GM21381 (cell line): ENCODE measurements at regions not wholly inside any gene's neighbourhood (a gene's known extent, or its start where the extent isn't known, plus 50 kb on each side); places are given as distances from the start of the nearest gene placed in this dataset.
"Not testable (repeated sequence)": the region's sequence is repeated elsewhere in the genome, so short reads cannot be mapped to it uniquely, and the experiment has no call there.

Source experiments
- ATAC-seq: cut with Tn5 transposase; IDR thresholded peaks from one replicate; pipeline ENCODE4 v1.9.1; 2021; ENCODE audit warnings: mild to moderate bottlenecking, moderate library complexity; ENCODE audit not compliant: unreplicated experiment

- ATAC-seq: no peak
These were observed 260.9 kb downstream of the RAD51AP2 start for GRCh38 chr2:17257189-17257909.

- ATAC-seq: no peak
These were observed 263.2 kb downstream of the RAD51AP2 start for GRCh38 chr2:17255071-17255470.

GRCh38 chr2:17254421-17254820 is 263.8 kb downstream of the RAD51AP2 start:
- no peak for ATAC-seq

- no peak for ATAC-seq
These were observed 266.0 kb downstream of the RAD51AP2 start for GRCh38 chr2:17252258-17252657.

- ATAC-seq: no peak
These were observed 267.1 kb downstream of the RAD51AP2 start for GRCh38 chr2:17251171-17251570.

- ATAC-seq: no peak
These were observed 269.0 kb downstream of the RAD51AP2 start for GRCh38 chr2:17249249-17249648.

- ATAC-seq: no peak
These were observed 272.3 kb downstream of the RAD51AP2 start for GRCh38 chr2:17245906-17246305.

- ATAC-seq: no peak
These were observed 275.3 kb downstream of the RAD51AP2 start for GRCh38 chr2:17242813-17243485.

- no peak for ATAC-seq
These were observed 278.7 kb downstream of the RAD51AP2 start for GRCh38 chr2:17239550-17239949.

- no peak for ATAC-seq
These were observed 283.1 kb downstream of the RAD51AP2 start for GRCh38 chr2:17235167-17235566.

- no peak for ATAC-seq
These were observed 285.3 kb downstream of the RAD51AP2 start for GRCh38 chr2:17232776-17233556.

GRCh38 chr2:17231394-17231965 is 286.8 kb downstream of the RAD51AP2 start:
- no peak for ATAC-seq

GRCh38 chr2:17229414-17229813 is 288.8 kb downstream of the RAD51AP2 start:
- no peak for ATAC-seq

- ATAC-seq: no peak
These were observed 289.8 kb downstream of the RAD51AP2 start for GRCh38 chr2:17228461-17228860.

GRCh38 chr2:17227856-17228255 is 290.4 kb downstream of the RAD51AP2 start:
- no peak for ATAC-seq

- no peak for ATAC-seq
These were observed 291.2 kb downstream of the RAD51AP2 start for GRCh38 chr2:17226941-17227490.

GRCh38 chr2:17223211-17223610 is 295.0 kb downstream of the RAD51AP2 start:
- ATAC-seq: no peak

GRCh38 chr2:17208511-17208910 is 309.7 kb downstream of the RAD51AP2 start:
- no peak for ATAC-seq

- ATAC-seq: no peak
These were observed 311.5 kb downstream of the RAD51AP2 start for GRCh38 chr2:17206771-17207170.

- ATAC-seq: not testable (repeated sequence)
These were observed 314.0 kb downstream of the RAD51AP2 start for GRCh38 chr2:17204214-17204613.

GRCh38 chr2:17202628-17203027 is 315.6 kb downstream of the RAD51AP2 start:
- peak; percentile 88 for ATAC-seq
